Cardiac fibroblast (primary cell): ENCODE measurements at regions not wholly inside any gene's neighbourhood (a gene's known extent, or its start where the extent isn't known, plus 50 kb on each side); places are given as distances from the start of the nearest gene placed in this dataset.
"Not testable (repeated sequence)": the region's sequence is repeated elsewhere in the genome, so short reads cannot be mapped to it uniquely, and the experiment has no call there.

ENCODE experiments used
- DNase-seq, 2 donors: peaks; one replicate each; pipeline versions ENCODE4 v3.0.0 to v3.0.0-alpha.2; 2010; ENCODE audit warnings: low read depth in 2 of 2
- H3K4me3 ChIP-seq, 2 donors: replicated peaks in 1 of 2; 1 replicate in 1 of 2; 2 replicates in 1 of 2; pipeline ENCODE4 v1.5.1; 2011; ENCODE audit warnings: low read depth in 2 of 2, low read length in 2 of 2, mild to moderate bottlenecking in 2 of 2, moderate library complexity in 1 of 2
- CTCF ChIP-seq: IDR thresholded peaks from one replicate; pipeline ENCODE4 v1.5.1; 2011; ENCODE audit warnings: low read depth, mild to moderate bottlenecking, low read length, inconsistent platforms

DNA sequence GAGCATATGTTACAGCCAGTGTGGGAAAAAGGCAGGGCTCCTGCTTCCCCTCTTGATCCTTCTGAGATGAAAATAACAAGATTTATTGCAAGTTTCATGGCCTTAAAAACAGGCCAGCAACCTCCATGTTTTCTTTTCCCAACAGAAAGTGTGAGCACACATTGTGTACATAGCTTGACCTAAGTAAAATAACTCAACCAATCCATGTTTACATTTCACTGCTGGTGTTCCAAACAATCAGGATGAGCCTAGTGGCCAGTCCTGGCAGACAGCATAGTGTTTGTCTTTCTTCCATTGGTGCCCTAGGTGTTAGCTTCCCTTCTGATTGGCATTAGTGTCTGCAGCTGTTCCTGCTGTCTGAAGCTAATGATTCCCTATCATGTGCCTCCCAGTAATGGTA lies 847.7 kb downstream of the EPHA3 start:
- H3K4me3 ChIP-seq = no peak overlapping the region
- DNase-seq = no peak
- no peak for TF ChIP-seq CTCF

- H3K4me3 ChIP-seq = no peak overlapping the region
- no peak for TF ChIP-seq CTCF
- peak; percentile 60 to 73 for DNase-seq
These were observed 850.0 kb downstream of the EPHA3 start for GRCh38 chr3:89957451-89957850.

DNA sequence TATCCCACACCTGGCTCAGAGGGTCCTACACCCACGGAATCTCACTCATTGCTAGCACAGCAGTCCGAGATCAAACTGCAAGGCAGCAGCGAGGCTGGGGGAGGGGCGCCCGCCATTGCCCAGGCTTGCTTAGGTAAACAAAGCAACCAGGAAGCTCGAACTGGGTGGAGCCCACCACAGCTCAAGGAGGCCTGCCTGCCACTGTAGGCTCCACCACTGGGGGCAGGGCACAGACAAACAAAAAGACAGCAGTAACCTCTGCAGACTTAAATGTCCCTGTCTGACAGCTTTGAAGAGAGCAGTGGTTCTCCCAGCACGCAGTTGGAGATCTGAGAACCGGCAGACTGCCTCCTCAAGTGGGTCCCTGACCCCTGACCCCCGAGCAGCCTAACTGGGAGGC lies 850.7 kb downstream of the EPHA3 start:
- not testable (repeated sequence) for H3K4me3 ChIP-seq, DNase-seq

GRCh38 chr3:89964347-89964746 lies 856.9 kb downstream of the EPHA3 start:
- no peak overlapping the region for H3K4me3 ChIP-seq
- TF ChIP-seq CTCF = no peak
- peak; percentile 53 to 88 for DNase-seq

DNA sequence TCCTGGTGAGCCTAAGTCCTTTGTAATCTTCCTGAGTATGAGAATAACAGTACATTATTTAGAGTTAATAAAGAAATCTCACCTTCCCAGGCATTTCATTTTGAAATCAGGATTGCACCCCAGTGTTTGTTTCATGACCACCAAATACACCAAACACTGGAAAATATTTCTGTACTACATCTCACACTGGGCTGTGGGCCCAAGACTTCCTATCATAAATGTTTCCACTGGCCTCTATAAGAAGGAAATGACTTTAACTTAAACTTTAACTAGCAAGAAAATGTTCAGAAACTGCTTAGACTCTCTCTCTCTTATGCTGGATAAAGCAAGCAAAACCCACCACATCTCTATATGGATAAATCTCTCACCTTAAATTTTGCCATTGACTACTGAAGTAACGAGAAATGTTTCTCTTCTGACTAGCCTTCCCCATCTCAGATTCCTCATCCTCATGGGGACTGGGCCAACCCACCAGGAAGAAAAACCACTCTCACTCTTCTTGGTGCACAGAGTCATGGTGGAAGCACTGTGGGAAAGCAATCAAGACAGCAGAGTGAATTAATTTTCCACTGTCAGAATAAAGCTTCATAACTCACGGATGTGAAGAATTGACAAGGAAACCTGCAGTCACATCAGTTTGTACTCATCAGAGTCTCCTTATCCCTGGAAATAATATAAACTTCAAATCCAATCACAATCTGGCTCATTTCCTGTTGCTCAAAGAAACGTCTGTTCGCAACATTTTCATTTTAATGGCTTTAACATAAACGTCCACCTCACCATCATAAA lies 859.6 kb downstream of the EPHA3 start:
- H3K4me3 ChIP-seq = no peak overlapping the region
- TF ChIP-seq CTCF = no peak

DNA sequence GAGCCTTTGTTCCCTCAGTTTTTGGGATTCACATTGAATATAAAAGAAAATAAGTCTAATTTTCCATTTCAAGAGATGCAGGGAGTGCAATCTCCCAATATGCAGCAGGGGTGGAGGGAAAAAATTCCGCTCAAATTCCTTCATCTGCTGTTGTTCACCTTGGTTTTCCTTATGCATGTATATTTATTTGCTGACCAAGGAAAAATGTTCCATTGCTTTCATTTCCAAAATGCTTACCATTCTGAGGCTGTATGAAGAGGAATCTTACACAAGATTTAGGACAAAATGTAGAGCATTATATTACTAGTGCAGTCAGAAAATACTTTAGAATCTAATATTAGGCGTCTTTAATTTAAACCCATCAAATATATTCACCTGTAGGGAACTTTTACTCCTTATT lies 863.9 kb downstream of the EPHA3 start:
- DNase-seq = no peak
- no peak for TF ChIP-seq CTCF
- no peak overlapping the region for H3K4me3 ChIP-seq

More for the DNA sequence above, 859.6 kb downstream of the EPHA3 start:
- no peak for DNase-seq

DNA sequence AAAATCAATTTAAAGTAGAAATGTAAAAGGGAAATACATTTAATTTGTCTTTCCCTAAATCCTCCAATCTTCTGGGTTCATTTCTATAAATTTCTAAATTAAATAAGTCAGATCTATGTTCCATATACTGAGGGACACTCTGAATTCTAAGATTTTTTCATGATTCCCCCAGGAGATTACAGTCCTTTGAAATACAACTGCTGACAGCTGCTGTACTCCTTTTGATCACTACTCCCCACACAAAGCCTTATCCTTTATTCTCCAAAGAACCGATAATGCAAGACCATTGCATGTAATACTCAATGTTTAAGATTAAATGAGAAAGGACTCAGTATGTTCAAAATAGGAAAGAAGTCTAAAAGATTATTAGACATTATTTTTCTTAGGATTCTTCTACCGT lies 865.7 kb downstream of the EPHA3 start:
- TF ChIP-seq CTCF = no peak
- DNase-seq = no peak
- no peak overlapping the region for H3K4me3 ChIP-seq
